HCT116 (cell line): ENCODE measurements at regions not wholly inside any gene's neighbourhood (a gene's known extent, or its start where the extent isn't known, plus 50 kb on each side); places are given as distances from the start of the nearest gene placed in this dataset.

Experiments
- ATF3 ChIP-seq: IDR thresholded peaks from 2 replicates; pipeline ENCODE4 v1.6.1; 2012
- CEBPB ChIP-seq: IDR thresholded peaks from 2 replicates; pipeline ENCODE4 v1.6.1; 2012; ENCODE audit warnings: low read depth
- EGR1 ChIP-seq: IDR thresholded peaks from 2 replicates; pipeline ENCODE4 v1.6.1; 2012; ENCODE audit warnings: low read depth
- EZH2 ChIP-seq: fragments of 200-600 bp; sonication (generic); IDR thresholded peaks from 2 replicates; pipeline ENCODE4 v1.6.1; 2017; ENCODE audit warnings: antibody characterized with exemption, mixed run types
- EZH2phosphoT487 ChIP-seq: fragments of 200-600 bp; IDR thresholded peaks from 2 replicates; pipeline ENCODE4 v1.6.1; 2018; ENCODE audit warnings: antibody characterized with exemption, borderline replicate concordance
- MAX ChIP-seq: IDR thresholded peaks from 2 replicates; pipeline ENCODE4 v1.6.1; 2012
- POLR2A ChIP-seq: IDR thresholded peaks from 2 replicates; pipeline ENCODE4 v1.7.0; 2011; ENCODE audit warnings: borderline replicate concordance; ENCODE audit not compliant: insufficient read depth, insufficient read length; ENCODE audit errors: extremely low read depth
- POLR2AphosphoS5 ChIP-seq: IDR thresholded peaks from 2 replicates; pipeline ENCODE4 v1.6.1; 2011; ENCODE audit warnings: mild to moderate bottlenecking, low read depth, low read length, moderate library complexity
- SIN3A ChIP-seq: IDR thresholded peaks from 2 replicates; pipeline ENCODE4 v1.6.1; 2012; ENCODE audit warnings: low read depth
- SP1 ChIP-seq: IDR thresholded peaks from 2 replicates; pipeline ENCODE4 v1.6.1; 2012; ENCODE audit warnings: low read depth
- SRF ChIP-seq: IDR thresholded peaks from 2 replicates; pipeline ENCODE4 v1.6.1; 2012; ENCODE audit warnings: low read depth
- TCF7L2 ChIP-seq: IDR thresholded peaks from 2 replicates; pipeline ENCODE4 v1.7.0; 2011; ENCODE audit warnings: borderline replicate concordance, inconsistent platforms; ENCODE audit not compliant: insufficient read depth, insufficient read length; ENCODE audit errors: extremely low read depth
- YY1 ChIP-seq: IDR thresholded peaks from 2 replicates; pipeline ENCODE4 v1.6.1; 2011; ENCODE audit warnings: low read length, low read depth, moderate library complexity, mild to moderate bottlenecking; ENCODE audit not compliant: insufficient replicate concordance; ENCODE audit errors: extremely low read depth
- TF ChIP-seq, protein P1 (sequence below), 3 experiments: fragments of 200-600 bp in 1 of 3; sonication (generic) in 1 of 3; IDR thresholded peaks in 2 of 3; conservative IDR thresholded peaks in 1 of 3; 2 replicates each; pipeline ENCODE4 v1.5.1; 2012 to 2017; ENCODE audit warnings: low read depth in 2 of 3, low read length in 2 of 3, antibody characterized with exemption in 1 of 3, borderline replicate concordance in 1 of 3, control low read depth in 1 of 3, mild to moderate bottlenecking in 1 of 3, mixed read lengths in 1 of 3, mixed run types in 1 of 3, moderate library complexity in 1 of 3; ENCODE audit not compliant: insufficient read depth in 1 of 3

GRCh38 chr4:104868958-104869357, 277.7 kb upstream of the TET2 start:
- TF ChIP-seq, protein P1, sequence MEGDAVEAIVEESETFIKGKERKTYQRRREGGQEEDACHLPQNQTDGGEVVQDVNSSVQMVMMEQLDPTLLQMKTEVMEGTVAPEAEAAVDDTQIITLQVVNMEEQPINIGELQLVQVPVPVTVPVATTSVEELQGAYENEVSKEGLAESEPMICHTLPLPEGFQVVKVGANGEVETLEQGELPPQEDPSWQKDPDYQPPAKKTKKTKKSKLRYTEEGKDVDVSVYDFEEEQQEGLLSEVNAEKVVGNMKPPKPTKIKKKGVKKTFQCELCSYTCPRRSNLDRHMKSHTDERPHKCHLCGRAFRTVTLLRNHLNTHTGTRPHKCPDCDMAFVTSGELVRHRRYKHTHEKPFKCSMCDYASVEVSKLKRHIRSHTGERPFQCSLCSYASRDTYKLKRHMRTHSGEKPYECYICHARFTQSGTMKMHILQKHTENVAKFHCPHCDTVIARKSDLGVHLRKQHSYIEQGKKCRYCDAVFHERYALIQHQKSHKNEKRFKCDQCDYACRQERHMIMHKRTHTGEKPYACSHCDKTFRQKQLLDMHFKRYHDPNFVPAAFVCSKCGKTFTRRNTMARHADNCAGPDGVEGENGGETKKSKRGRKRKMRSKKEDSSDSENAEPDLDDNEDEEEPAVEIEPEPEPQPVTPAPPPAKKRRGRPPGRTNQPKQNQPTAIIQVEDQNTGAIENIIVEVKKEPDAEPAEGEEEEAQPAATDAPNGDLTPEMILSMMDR (IDR thresholded peaks at IDR 0.05 in 2 of 3, conservative IDR thresholded peaks at IDR 0.05 in 1 of 3; ENCODE audit: borderline replicate concordance in 1 of 3, insufficient read depth in 1 of 3, low read depth in 2 of 3, low read length in 2 of 3) = no peak
- no peak for TF ChIP-seq POLR2A
- TF ChIP-seq POLR2AphosphoS5 = no peak
- TF ChIP-seq EZH2phosphoT487 = no peak
- no peak for TF ChIP-seq TCF7L2
- no peak for TF ChIP-seq SP1
- TF ChIP-seq EGR1 = no peak
- no peak for TF ChIP-seq EZH2
- TF ChIP-seq SIN3A = no peak
- no peak for TF ChIP-seq ATF3
- TF ChIP-seq MAX = no peak
- no peak for TF ChIP-seq SRF
- TF ChIP-seq YY1 = no peak
- TF ChIP-seq CEBPB = no peak
